Endothelial cell (in vitro differentiated cells): ENCODE measurements at regions not wholly inside any gene's neighbourhood (a gene's known extent, or its start where the extent isn't known, plus 50 kb on each side); places are given as distances from the start of the nearest gene placed in this dataset.

Source experiments
- DNase-seq: peaks from one replicate; pipeline ENCODE4 v3.0.0; 2021; ENCODE audit warnings: low spot score
- H3K27ac Mint-ChIP-seq: one replicate; pipeline ENCODE4 v1.8.0; 2021; ENCODE audit warnings: mixed read lengths, inconsistent platforms; ENCODE audit not compliant: unreplicated experiment
- H3K27me3 Mint-ChIP-seq: one replicate; pipeline ENCODE4 v1.8.0; 2021; ENCODE audit warnings: mild to moderate bottlenecking, moderate library complexity, mixed read lengths, inconsistent platforms; ENCODE audit not compliant: unreplicated experiment
- H3K36me3 Mint-ChIP-seq: one replicate; pipeline ENCODE4 v1.8.0; 2021; ENCODE audit warnings: mild to moderate bottlenecking, low read depth, mixed read lengths, inconsistent platforms; ENCODE audit not compliant: unreplicated experiment
- H3K4me1 Mint-ChIP-seq: one replicate; pipeline ENCODE4 v1.8.0; 2021; ENCODE audit warnings: mild to moderate bottlenecking, mixed read lengths, inconsistent platforms; ENCODE audit not compliant: unreplicated experiment
- H3K4me3 Mint-ChIP-seq: one replicate; pipeline ENCODE4 v1.8.0; 2021; ENCODE audit warnings: mild to moderate bottlenecking, mixed read lengths, inconsistent platforms; ENCODE audit not compliant: unreplicated experiment
- H3K9me3 Mint-ChIP-seq: one replicate; pipeline ENCODE4 v1.8.0; 2021; ENCODE audit warnings: mixed read lengths, inconsistent platforms; ENCODE audit not compliant: unreplicated experiment
- TF ChIP-seq, protein P1 (sequence below): fragments of 200-600 bp; sonication (generic); IDR thresholded peaks from one replicate; pipeline ENCODE4 v1.5.0; 2021; ENCODE audit warnings: antibody characterized with exemption; ENCODE audit not compliant: unreplicated experiment

DNA sequence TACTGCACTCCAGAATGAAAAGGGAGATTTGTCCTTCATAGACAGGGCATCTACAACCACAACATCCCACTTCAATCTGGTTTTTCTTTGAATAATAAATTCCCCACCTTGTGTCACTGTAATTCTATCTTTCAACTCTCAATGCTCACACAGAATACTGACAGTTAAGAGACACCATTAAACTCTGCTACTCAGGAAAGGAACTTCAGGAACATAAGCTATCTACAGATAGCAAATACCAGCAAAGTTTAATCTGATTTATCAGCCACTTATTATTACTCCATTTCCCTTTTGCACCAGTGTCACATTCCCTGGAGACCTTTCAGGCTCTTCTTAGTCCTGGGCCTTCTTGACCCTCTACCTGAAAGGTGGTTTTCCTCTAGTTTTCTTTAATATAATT lies 152.0 kb upstream of the LPP start:
- H3K9me3 Mint-ChIP-seq = no peaks in the 10 kb centered on the region
- no peak for DNase-seq
- H3K27ac Mint-ChIP-seq = no peak overlapping the region
- peaks cover 1% of the 10 kb centered on the region for H3K27me3 Mint-ChIP-seq
- no peak overlapping the region for H3K4me3 Mint-ChIP-seq
- no peaks in the 10 kb centered on the region for H3K36me3 Mint-ChIP-seq
- TF ChIP-seq, protein P1, sequence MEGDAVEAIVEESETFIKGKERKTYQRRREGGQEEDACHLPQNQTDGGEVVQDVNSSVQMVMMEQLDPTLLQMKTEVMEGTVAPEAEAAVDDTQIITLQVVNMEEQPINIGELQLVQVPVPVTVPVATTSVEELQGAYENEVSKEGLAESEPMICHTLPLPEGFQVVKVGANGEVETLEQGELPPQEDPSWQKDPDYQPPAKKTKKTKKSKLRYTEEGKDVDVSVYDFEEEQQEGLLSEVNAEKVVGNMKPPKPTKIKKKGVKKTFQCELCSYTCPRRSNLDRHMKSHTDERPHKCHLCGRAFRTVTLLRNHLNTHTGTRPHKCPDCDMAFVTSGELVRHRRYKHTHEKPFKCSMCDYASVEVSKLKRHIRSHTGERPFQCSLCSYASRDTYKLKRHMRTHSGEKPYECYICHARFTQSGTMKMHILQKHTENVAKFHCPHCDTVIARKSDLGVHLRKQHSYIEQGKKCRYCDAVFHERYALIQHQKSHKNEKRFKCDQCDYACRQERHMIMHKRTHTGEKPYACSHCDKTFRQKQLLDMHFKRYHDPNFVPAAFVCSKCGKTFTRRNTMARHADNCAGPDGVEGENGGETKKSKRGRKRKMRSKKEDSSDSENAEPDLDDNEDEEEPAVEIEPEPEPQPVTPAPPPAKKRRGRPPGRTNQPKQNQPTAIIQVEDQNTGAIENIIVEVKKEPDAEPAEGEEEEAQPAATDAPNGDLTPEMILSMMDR = no peak
- H3K4me1 Mint-ChIP-seq = peaks cover 17% of the 10 kb centered on the region

DNA sequence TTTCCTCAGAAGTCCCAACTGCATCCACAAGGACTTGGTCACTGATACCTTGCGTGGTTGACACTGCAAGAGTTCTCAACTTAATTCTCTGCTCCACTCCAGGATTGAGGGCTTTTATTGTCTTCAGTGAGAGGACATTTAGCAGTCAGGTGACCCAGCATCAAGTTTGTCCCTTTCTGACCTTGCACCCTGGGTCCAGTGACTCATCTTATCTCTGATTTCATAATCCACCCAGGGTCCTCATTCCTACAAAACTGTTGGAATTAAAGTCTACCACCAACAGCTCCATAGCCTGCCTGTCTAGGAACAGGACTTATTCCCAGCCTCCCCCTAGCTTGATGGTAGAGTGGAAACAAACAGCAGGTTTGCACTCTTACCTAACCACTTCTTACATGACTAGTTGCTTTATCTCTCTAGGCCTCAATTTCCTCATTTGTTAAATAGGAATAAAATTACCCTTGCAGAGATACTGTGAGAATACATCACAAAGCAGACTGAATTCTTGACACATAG lies 151.3 kb upstream of the LPP start:
- Mint-ChIP-seq H3K4me1 (peaks cover 21% of the 10 kb centered on the region), H3K27me3 (peaks cover 1% of the 10 kb centered on the region), H3K9me3 (no peaks in the 10 kb centered on the region), H3K4me3 (no peak overlapping the region), H3K27ac (no peak overlapping the region), H3K36me3 (no peaks in the 10 kb centered on the region)
- DNase-seq = no peak
- TF ChIP-seq, protein P1 = no peak

DNA sequence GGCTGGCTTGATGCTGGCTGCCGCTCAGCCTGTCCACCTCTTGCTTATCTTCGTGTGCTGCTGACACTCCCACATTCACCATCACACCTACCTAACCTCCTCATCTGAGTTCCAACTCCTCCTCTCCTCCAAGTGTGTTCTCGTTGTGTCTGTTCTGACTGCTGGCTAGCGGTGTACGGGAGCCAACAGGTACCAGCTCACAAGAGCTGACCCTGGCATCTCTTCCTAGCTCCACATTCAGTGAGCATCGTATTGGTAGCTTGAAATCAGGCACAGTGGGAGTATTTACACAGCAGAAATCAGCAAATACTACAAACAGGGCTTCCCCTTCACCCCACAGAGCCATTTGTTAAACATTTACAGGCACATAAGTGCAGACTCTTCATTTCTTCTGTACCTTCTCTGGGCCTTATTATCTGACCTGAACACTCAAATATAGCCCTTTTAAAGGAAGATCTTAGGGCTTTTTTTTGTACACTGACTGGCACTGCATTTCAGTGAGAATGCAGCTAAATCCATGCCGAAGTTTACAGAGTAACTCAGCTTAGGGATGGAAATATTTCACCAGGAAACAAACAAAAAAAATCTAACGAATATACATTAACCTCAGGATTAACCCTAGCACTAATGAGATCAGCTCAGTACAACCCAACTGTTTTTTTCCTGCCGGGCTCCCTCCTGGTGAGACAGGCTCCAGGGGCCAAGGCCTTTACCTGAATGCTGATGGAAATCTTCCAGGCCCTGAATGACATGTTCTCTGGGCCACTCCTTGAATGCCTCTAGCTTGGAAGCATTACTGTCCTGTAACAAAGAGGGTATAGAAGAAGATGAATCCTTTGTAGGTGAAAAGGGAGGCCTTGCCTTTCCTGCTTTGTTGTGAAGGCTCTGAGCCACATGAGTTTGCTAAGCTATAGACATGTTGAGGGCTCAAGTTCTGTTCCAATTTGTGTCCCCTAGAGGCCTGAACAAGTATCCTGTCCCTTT lies 150.5 kb upstream of the LPP start:
- TF ChIP-seq, protein P1 = no peak
- no peak for DNase-seq
- H3K36me3 Mint-ChIP-seq = no peaks in the 10 kb centered on the region
- H3K4me1 Mint-ChIP-seq = peaks cover 21% of the 10 kb centered on the region
- H3K27ac Mint-ChIP-seq = no peak overlapping the region
- no peak overlapping the region for H3K4me3 Mint-ChIP-seq
- H3K27me3 Mint-ChIP-seq = peaks cover 1% of the 10 kb centered on the region
- H3K9me3 Mint-ChIP-seq = no peaks in the 10 kb centered on the region

DNA sequence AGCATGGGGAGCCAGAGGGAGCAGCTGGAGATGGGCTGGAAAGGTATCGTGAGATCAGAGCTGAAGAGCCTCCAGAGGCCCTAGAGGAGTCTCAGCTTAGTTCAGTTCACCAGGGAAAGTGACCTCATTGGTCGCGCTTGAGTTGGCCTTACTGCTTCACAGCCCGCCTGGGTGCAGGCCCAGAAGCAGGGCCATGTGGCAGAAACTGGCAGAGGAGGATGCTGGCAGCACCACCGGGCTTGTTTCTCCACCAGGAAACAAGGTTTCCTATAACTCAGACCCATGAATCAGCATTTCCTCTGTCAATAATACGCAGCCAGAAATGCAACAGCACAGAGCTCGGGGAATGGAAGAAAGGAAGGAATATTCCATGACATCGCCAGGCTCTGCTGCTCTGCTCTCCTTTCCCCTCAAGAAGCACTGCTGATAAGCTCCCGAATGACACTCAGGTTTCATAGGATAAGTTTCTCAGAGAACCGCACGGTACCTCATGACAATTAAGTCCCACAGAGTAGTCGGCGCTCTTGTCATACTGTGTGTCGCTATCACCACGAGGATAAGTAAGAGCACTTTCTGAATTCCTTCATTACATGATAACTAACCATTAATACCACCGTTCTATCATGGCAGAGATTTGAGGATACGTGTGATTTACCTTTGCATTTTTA lies 147.1 kb upstream of the LPP start:
- no peak for DNase-seq
- Mint-ChIP-seq H3K4me3 (no peak overlapping the region), H3K27ac (no peak overlapping the region), H3K27me3 (peaks cover 1% of the 10 kb centered on the region), H3K36me3 (no peaks in the 10 kb centered on the region), H3K9me3 (no peaks in the 10 kb centered on the region), H3K4me1 (peaks cover 10% of the 10 kb centered on the region)
- TF ChIP-seq, protein P1 = no peak
